Lung (tissue), 11 donors: ENCODE measurements at regions not wholly inside any gene's neighbourhood (a gene's known extent, or its start where the extent isn't known, plus 50 kb on each side); places are given as distances from the start of the nearest gene placed in this dataset.

Experiments
- ATAC-seq: fragments of 200-7000 bp; cut with Tn5 transposase; one replicate; pipeline ENCODE4 v1.9.1; 2020; ENCODE audit warnings: moderate number of reproducible peaks; ENCODE audit not compliant: insufficient read depth, low FRiP score
- DNase-seq, 3 donors: peaks; one replicate each; pipeline ENCODE4 v3.0.0-alpha.2; 2013 to 2017
- H3K27ac ChIP-seq, 2 donors: one replicate each; pipeline ENCODE4 v1.5.1; 2013; ENCODE audit warnings: mild to moderate bottlenecking in 2 of 2, moderate library complexity in 2 of 2, control low read depth in 1 of 2, inconsistent platforms in 1 of 2, low read depth in 1 of 2, low read length in 1 of 2
- H3K27me3 ChIP-seq, 3 donors: one replicate each; pipeline ENCODE4 v1.5.1; 2013; ENCODE audit warnings: low read length in 2 of 3; ENCODE audit not compliant: control insufficient read depth in 3 of 3, insufficient read depth in 3 of 3
- H3K36me3 ChIP-seq, 4 donors: one replicate each; pipeline ENCODE4 v1.5.1; 2013; ENCODE audit warnings: low read length in 4 of 4, mild to moderate bottlenecking in 1 of 4, moderate library complexity in 1 of 4; ENCODE audit not compliant: control insufficient read depth in 4 of 4, insufficient read depth in 4 of 4
- H3K4me1 ChIP-seq, 5 donors: one replicate each; pipeline ENCODE4 v1.5.1; 2013; ENCODE audit warnings: low read length in 5 of 5, mild to moderate bottlenecking in 2 of 5, moderate library complexity in 1 of 5; ENCODE audit not compliant: control insufficient read depth in 5 of 5, insufficient read depth in 5 of 5
- H3K4me3 ChIP-seq: one replicate; pipeline ENCODE4 v1.5.1; 2013; ENCODE audit warnings: mild to moderate bottlenecking, control low read depth, moderate library complexity
- H3K9ac ChIP-seq, 2 donors: one replicate each; pipeline ENCODE4 v1.5.1; 2013; ENCODE audit warnings: low read length in 2 of 2, control low read depth in 1 of 2; ENCODE audit not compliant: insufficient read depth in 1 of 2
- H3K9me3 ChIP-seq, 4 donors: one replicate each; pipeline ENCODE4 v1.5.1; 2013; ENCODE audit warnings: low read length in 3 of 4, mild to moderate bottlenecking in 1 of 4, moderate library complexity in 1 of 4; ENCODE audit not compliant: control insufficient read depth in 4 of 4, insufficient read depth in 3 of 4
- CTCF ChIP-seq: IDR thresholded peaks from 2 replicates; pipeline ENCODE4 v1.5.1; 2012; ENCODE audit warnings: mild to moderate bottlenecking; ENCODE audit errors: control extremely low read depth, extremely low read depth
- WGBS, 2 donors: extraction: QIAGEN DNeasy Blood & Tissue Kit; methylation state at CpG; one replicate each; pipeline ENCODE4 v1.1.7; 2013; 5-methylcytosine and 5-hydroxymethylcytosine counted together
- donor health status: control.
- donor health status: control.
- donor health status: Bipolar disorder and iron deficiency.
- donor health status: healthy.
- donor health status: DM: yes; HTN: yes; CAD: no.

GRCh38 chr3:65019443-65020055 lies 331.7 kb upstream of the ADAMTS9 start:
- 69 to 79% methylated on average over 9 of the region's 9 CpGs for WGBS, 2 donors
- Histone ChIP-seq H3K36me3 (no peaks in the 10 kb centered on the region), H3K4me3 (no peak overlapping the region), H3K9me3 (no peaks in the 10 kb centered on the region), H3K27me3 (no peaks in the 10 kb centered on the region), H3K27ac (no peak overlapping the region), H3K4me1 (peaks cover 0 to 20% (median 7%) of the 10 kb centered on the region in 5 donors), H3K9ac (no peak overlapping the region)
- DNase-seq: peak in 1 of 3 donors; percentile 7
- TF ChIP-seq CTCF: no peak
- ATAC-seq: no peak

- Histone ChIP-seq H3K9ac (no peak overlapping the region), H3K27ac (no peak overlapping the region), H3K9me3 (no peaks in the 10 kb centered on the region), H3K4me1 (peaks cover 0 to 20% (median 7%) of the 10 kb centered on the region in 5 donors), H3K4me3 (no peak overlapping the region), H3K27me3 (no peaks in the 10 kb centered on the region), H3K36me3 (no peaks in the 10 kb centered on the region)
- no peak for DNase-seq
- no peak for TF ChIP-seq CTCF
- no peak for ATAC-seq
These were observed 331.0 kb upstream of the ADAMTS9 start for GRCh38 chr3:65018801-65019200.

GRCh38 chr3:65017359-65017758 lies 329.6 kb upstream of the ADAMTS9 start:
- Histone ChIP-seq H3K27ac (no peak overlapping the region), H3K9me3 (no peaks in the 10 kb centered on the region), H3K27me3 (no peaks in the 10 kb centered on the region), H3K4me3 (no peak overlapping the region), H3K4me1 (peaks cover 0 to 20% (median 7%) of the 10 kb centered on the region in 5 donors), H3K36me3 (no peaks in the 10 kb centered on the region), H3K9ac (no peak overlapping the region)
- DNase-seq: no peak
- TF ChIP-seq CTCF: no peak
- 89 to 91% methylated on average over 1 of the region's 1 CpG for WGBS, 2 donors
- no peak for ATAC-seq

- DNase-seq: peak in 2 of 3 donors; percentile 26 to 33
- Histone ChIP-seq H3K27me3 (no peaks in the 10 kb centered on the region), H3K9me3 (no peaks in the 10 kb centered on the region), H3K36me3 (no peaks in the 10 kb centered on the region), H3K4me3 (no peak overlapping the region), H3K27ac (no peak overlapping the region), H3K9ac (no peak overlapping the region), H3K4me1 (peaks cover 0 to 16% (median 7%) of the 10 kb centered on the region in 5 donors)
- no peak for TF ChIP-seq CTCF
- 67 to 68% methylated on average over 2 of the region's 2 CpGs for WGBS, 2 donors
- no peak for ATAC-seq
These were observed 327.9 kb upstream of the ADAMTS9 start for GRCh38 chr3:65015711-65016110.
